ENCODE measurements at regions not wholly inside any gene's neighbourhood (a gene's known extent, or its start where the extent isn't known, plus 50 kb on each side); places are given as distances from the start of the nearest gene placed in this dataset.
"Not testable (repeated sequence)": the region's sequence is repeated elsewhere in the genome, so short reads cannot be mapped to it uniquely, and the experiment has no call there.

- DNase-seq: no peak
Observed at GRCh38 chr1:159641221-159641620, 53.6 kb downstream of the APCS start.

GRCh38 chr1:159646687-159647086 is 59.1 kb downstream of the APCS start:
- peak; percentile 90 for DNase-seq

GRCh38 chr1:159647616-159648015 is 60.0 kb downstream of the APCS start:
- no peak for DNase-seq

GRCh38 chr1:159652506-159652905 is 61.9 kb downstream of the CRP start:
- DNase-seq: no peak

- no peak for DNase-seq
Observed at GRCh38 chr1:159653201-159653600, 61.2 kb downstream of the CRP start.

GRCh38 chr1:159657477-159657876 is 56.9 kb downstream of the CRP start:
- DNase-seq: not testable (repeated sequence)

All from GF-D8 (cell line).